Panc1 (cell line): ENCODE measurements at regions not wholly inside any gene's neighbourhood (a gene's known extent, or its start where the extent isn't known, plus 50 kb on each side); places are given as distances from the start of the nearest gene placed in this dataset.

Experiments
- ATAC-seq: fragments of 200-7000 bp; cut with Tn5 transposase; 2 replicates; pipeline ENCODE4 v1.9.1; 2020; ENCODE audit warnings: mild to moderate bottlenecking, moderate library complexity
- BruUV-seq: library from RNA; stranded (reverse); fragments of 400-500 nt; replicated peaks from 2 replicates; lab custom pipeline; 2021; lab: Mats Ljungman, UMichigan
- CTCF ChIA-PET: fragments of 300-600 bp; sonication (Branson Sonifier 250); formaldehyde crosslinking; loops from one replicate; lab custom pipeline; 2022; ENCODE audit warnings: antibody characterized with exemption; lab: Charles Lee
- POLR2A ChIA-PET: fragments of 300-600 bp; sonication (Branson Sonifier 250); formaldehyde crosslinking; loops from one replicate; lab custom pipeline; 2022; ENCODE audit warnings: antibody characterized with exemption; lab: Charles Lee
- DNase-seq: peaks from one replicate; pipeline ENCODE4 v3.0.0-alpha.2; 2010; ENCODE audit warnings: low read depth, low spot score
- H3K27ac ChIP-seq: 2 replicates; pipeline ENCODE4 v1.5.1; 2011; ENCODE audit warnings: mild to moderate bottlenecking, low read length, inconsistent platforms
- H3K27me3 ChIP-seq: fragments of 200-500 bp; sonication (Bioruptor generic); 2 replicates; pipeline ENCODE4 v1.6.0; 2014; ENCODE audit warnings: low read length, inconsistent platforms; ENCODE audit not compliant: control insufficient read depth, insufficient read depth
- H3K36me3 ChIP-seq: fragments of 200-500 bp; sonication (Bioruptor generic); 2 replicates; pipeline ENCODE4 v1.5.1; 2014; ENCODE audit warnings: inconsistent platforms, mild to moderate bottlenecking, low read length, moderate library complexity; ENCODE audit not compliant: control insufficient read depth, insufficient read depth
- H3K4me1 ChIP-seq: 2 replicates; pipeline ENCODE4 v1.5.1; 2011; ENCODE audit warnings: inconsistent platforms, mild to moderate bottlenecking, low read length, moderate library complexity; ENCODE audit not compliant: control insufficient read depth, insufficient read depth
- H3K4me3 ChIP-seq, 2 experiments: 2 replicates each; pipeline ENCODE4 v1.5.1; 2011 to 2012; ENCODE audit warnings: low read depth in 2 of 2, low read length in 2 of 2, mild to moderate bottlenecking in 2 of 2, inconsistent platforms in 1 of 2, moderate library complexity in 1 of 2
- H3K9me3 ChIP-seq: fragments of 200-500 bp; sonication (Bioruptor generic); 2 replicates; pipeline ENCODE4 v1.5.1; 2014; ENCODE audit warnings: low read depth, mild to moderate bottlenecking, inconsistent platforms, low read length, moderate library complexity; ENCODE audit not compliant: control insufficient read depth, insufficient read depth
- POLR2AphosphoS5 ChIP-seq: IDR thresholded peaks from 2 replicates; pipeline ENCODE4 v1.6.1; 2012; ENCODE audit warnings: mild to moderate bottlenecking, low read depth, low read length, moderate library complexity
- SIN3A ChIP-seq: IDR thresholded peaks from 2 replicates; pipeline ENCODE4 v1.6.1; 2012; ENCODE audit warnings: low read depth, mild to moderate bottlenecking, low read length, moderate library complexity, borderline replicate concordance; ENCODE audit not compliant: insufficient read depth
- TCF7L2 ChIP-seq: IDR thresholded peaks from 2 replicates; pipeline ENCODE4 v1.6.1; 2011; ENCODE audit warnings: mild to moderate bottlenecking, low read depth, low read length, inconsistent platforms
- in situ Hi-C: cut with HindIII; loops from 2 replicates; pipeline ENCODE4 v1.10.0; 2016; ENCODE audit warnings: low sequenced_read_pairs, low pct_unique_long_range_greater_than_20kb
- intact Hi-C: fragments of 100-400 bp; cut with micrococcal nuclease; formaldehyde crosslinking; loops from one replicate; pipeline ENCODE4 v1.10.0; 2022; ENCODE audit not compliant: unreplicated experiment
- TF ChIP-seq, protein P1 (sequence below): fragments of 450-650 bp; IDR thresholded peaks from 2 replicates; pipeline ENCODE4 v1.5.1; 2017; ENCODE audit warnings: mild to moderate bottlenecking
- TF ChIP-seq, protein P2 (sequence below), 2 experiments: IDR thresholded peaks; 2 replicates each; pipeline ENCODE4 v1.6.1; 2011 to 2012; ENCODE audit warnings: low read depth in 2 of 2, control low read depth in 1 of 2, low read length in 1 of 2, mild to moderate bottlenecking in 1 of 2, moderate library complexity in 1 of 2; ENCODE audit not compliant: insufficient read depth in 1 of 2

DNA sequence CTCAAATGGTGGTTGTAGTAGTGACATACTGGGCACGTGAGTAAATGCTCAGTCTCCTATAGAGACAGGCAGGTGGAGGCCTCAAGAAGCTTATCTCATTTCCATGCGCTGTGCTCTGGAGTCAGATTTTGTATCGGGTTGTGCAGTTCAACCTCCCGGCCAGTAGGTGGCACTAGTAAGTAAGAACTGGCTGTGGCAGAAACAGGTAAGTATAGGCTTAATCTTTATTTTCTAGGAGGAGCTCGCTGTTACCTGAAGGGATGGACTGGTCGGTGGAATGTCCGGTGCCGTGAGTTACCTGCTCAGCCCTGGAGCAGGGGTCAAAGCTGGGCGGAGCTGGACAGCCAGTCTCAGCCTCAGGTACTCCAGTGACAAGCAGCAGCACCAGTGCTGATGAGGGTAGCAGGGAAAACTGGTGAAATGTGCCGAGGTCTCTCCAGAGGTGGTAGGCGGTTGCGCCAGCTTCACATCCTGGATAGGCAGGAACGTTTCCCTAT, 880.1 kb upstream of the SEMA6A start:
- in situ Hi-C loops: no loop called here
- BruUV-seq: no TSS peak
- H3K9me3 ChIP-seq: no peaks in the 10 kb centered on the region
- intact Hi-C loops: no loop called here
- TF ChIP-seq, protein P1, sequence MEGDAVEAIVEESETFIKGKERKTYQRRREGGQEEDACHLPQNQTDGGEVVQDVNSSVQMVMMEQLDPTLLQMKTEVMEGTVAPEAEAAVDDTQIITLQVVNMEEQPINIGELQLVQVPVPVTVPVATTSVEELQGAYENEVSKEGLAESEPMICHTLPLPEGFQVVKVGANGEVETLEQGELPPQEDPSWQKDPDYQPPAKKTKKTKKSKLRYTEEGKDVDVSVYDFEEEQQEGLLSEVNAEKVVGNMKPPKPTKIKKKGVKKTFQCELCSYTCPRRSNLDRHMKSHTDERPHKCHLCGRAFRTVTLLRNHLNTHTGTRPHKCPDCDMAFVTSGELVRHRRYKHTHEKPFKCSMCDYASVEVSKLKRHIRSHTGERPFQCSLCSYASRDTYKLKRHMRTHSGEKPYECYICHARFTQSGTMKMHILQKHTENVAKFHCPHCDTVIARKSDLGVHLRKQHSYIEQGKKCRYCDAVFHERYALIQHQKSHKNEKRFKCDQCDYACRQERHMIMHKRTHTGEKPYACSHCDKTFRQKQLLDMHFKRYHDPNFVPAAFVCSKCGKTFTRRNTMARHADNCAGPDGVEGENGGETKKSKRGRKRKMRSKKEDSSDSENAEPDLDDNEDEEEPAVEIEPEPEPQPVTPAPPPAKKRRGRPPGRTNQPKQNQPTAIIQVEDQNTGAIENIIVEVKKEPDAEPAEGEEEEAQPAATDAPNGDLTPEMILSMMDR: peak; percentile 79
- TF ChIP-seq, protein P2, sequence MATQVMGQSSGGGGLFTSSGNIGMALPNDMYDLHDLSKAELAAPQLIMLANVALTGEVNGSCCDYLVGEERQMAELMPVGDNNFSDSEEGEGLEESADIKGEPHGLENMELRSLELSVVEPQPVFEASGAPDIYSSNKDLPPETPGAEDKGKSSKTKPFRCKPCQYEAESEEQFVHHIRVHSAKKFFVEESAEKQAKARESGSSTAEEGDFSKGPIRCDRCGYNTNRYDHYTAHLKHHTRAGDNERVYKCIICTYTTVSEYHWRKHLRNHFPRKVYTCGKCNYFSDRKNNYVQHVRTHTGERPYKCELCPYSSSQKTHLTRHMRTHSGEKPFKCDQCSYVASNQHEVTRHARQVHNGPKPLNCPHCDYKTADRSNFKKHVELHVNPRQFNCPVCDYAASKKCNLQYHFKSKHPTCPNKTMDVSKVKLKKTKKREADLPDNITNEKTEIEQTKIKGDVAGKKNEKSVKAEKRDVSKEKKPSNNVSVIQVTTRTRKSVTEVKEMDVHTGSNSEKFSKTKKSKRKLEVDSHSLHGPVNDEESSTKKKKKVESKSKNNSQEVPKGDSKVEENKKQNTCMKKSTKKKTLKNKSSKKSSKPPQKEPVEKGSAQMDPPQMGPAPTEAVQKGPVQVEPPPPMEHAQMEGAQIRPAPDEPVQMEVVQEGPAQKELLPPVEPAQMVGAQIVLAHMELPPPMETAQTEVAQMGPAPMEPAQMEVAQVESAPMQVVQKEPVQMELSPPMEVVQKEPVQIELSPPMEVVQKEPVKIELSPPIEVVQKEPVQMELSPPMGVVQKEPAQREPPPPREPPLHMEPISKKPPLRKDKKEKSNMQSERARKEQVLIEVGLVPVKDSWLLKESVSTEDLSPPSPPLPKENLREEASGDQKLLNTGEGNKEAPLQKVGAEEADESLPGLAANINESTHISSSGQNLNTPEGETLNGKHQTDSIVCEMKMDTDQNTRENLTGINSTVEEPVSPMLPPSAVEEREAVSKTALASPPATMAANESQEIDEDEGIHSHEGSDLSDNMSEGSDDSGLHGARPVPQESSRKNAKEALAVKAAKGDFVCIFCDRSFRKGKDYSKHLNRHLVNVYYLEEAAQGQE (IDR thresholded peaks at IDR 0.05; ENCODE audit: insufficient read depth in 1 of 2, low read depth in 2 of 2, low read length in 1 of 2): no peak
- H3K27ac ChIP-seq: no peak overlapping the region
- H3K4me1 ChIP-seq: no peaks in the 10 kb centered on the region
- DNase-seq (peak; percentile 17), ATAC-seq (peak; percentile 71)
- no peaks in the 10 kb centered on the region for H3K36me3 ChIP-seq
- peak overlapping the region; percentile 5 to 14; a peak in 1 of 4 replicates for H3K4me3 ChIP-seq
- POLR2A ChIA-PET: no interaction called here
- H3K27me3 ChIP-seq: no peaks in the 10 kb centered on the region
- CTCF ChIA-PET: interaction anchor here (1.4 kb wide), 1 partner anchor 1058 kb away, joined by 3 read pairs; no protein-coding TSS in a partner anchor

DNA sequence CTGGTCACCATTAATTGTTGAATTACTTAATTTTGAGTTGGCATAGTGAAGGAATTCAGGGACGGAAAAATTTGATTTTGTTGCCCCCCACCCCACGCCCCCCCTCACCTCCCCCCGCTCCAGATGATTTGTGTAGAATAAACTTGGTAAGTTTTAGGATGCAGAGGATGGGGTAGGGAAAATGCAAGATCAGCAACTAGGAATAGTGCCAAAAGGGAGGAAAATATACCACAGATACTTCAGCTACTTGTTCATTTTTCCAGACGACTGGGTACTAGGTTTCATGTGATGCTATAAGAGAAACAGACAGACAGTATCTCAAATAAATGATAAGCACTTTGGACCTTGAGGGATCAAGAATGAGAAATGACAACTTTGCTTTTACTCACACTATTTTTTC, 862.2 kb upstream of the SEMA6A start:
- no peak overlapping the region for H3K27ac ChIP-seq
- no peaks in the 10 kb centered on the region for H3K4me1 ChIP-seq
- CTCF ChIA-PET: no interaction called here
- DNase-seq (no peak), ATAC-seq (no peak)
- H3K27me3 ChIP-seq: no peaks in the 10 kb centered on the region
- in situ Hi-C loops: no loop called here
- TF ChIP-seq TCF7L2 (no peak), POLR2AphosphoS5 (no peak), SIN3A (no peak)
- TF ChIP-seq, protein P1: no peak
- TF ChIP-seq, protein P2 (IDR thresholded peaks at IDR 0.05; ENCODE audit: insufficient read depth in 1 of 2, low read depth in 2 of 2, low read length in 1 of 2): no peak
- intact Hi-C loops: no loop called here
- H3K36me3 ChIP-seq: no peaks in the 10 kb centered on the region
- H3K4me3 ChIP-seq: no peak overlapping the region
- no peaks in the 10 kb centered on the region for H3K9me3 ChIP-seq
- POLR2A ChIA-PET: no interaction called here
- BruUV-seq: no TSS peak
